ENCODE measurements at regions not wholly inside any gene's neighbourhood (a gene's known extent, or its start where the extent isn't known, plus 50 kb on each side); places are given as distances from the start of the nearest gene placed in this dataset.

DNA sequence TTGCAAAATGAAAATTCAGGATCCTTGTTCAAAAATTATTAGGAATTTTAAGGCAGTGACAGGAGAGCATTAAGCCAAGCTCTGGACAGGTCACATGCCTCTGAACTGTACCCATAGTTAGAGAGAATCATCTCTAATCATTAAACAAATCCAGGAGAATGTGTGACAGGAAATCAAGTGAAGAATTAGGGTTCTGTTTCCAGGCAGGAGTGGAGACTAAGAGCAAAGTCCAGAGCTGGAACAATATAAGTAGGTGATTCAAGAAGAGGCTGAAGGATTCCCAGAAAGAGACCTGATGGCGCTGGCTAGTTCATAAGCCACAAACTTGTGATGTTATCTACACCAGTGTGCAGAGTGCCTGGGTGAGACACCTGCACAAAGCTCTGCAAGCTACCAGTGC lies 104.6 kb upstream of the PRKG2 start:
- Histone ChIP-seq H3K4me1 (ENCODE audit: control insufficient read depth, insufficient read depth, low read length) (no peaks in the 10 kb centered on the region), H3K36me3 (ENCODE audit: control insufficient read depth in 2 of 2, insufficient read depth in 1 of 2, low read length in 2 of 2) (no peaks in the 10 kb centered on the region), H3K4me3 (ENCODE audit: low read depth, low read length) (no peak overlapping the region), H3K27ac (ENCODE audit: extremely low read depth, low read depth, low read length) (no peak overlapping the region), H3K9me3 (ENCODE audit: control insufficient read depth, insufficient read depth, low read depth, low read length) (no peaks in the 10 kb centered on the region)
- ChIA-PET CTCF (interaction anchor here (0.6 kb wide), 1 partner anchor 13 kb away, joined by 3 read pairs; no protein-coding TSS in a partner anchor), POLR2A (no interaction called here)
- TF ChIP-seq HOXC10 (CRISPR knock-in tag; IDR thresholded peaks at IDR 0.05), result no peak
- TF ChIP-seq ZNF610 (tag by site-specific recombination; IDR thresholded peaks at IDR 0.05; ENCODE audit: borderline replicate concordance), result no peak
- no peak for TF ChIP-seq ZNF324 (tag by site-specific recombination; IDR thresholded peaks at IDR 0.05)
- no peak for TF ChIP-seq ZNF624 (tag by site-specific recombination; IDR thresholded peaks at IDR 0.05)
- no peak for TF ChIP-seq ZNF239 (tag by site-specific recombination; IDR thresholded peaks at IDR 0.05)
- TF ChIP-seq, protein P1, sequence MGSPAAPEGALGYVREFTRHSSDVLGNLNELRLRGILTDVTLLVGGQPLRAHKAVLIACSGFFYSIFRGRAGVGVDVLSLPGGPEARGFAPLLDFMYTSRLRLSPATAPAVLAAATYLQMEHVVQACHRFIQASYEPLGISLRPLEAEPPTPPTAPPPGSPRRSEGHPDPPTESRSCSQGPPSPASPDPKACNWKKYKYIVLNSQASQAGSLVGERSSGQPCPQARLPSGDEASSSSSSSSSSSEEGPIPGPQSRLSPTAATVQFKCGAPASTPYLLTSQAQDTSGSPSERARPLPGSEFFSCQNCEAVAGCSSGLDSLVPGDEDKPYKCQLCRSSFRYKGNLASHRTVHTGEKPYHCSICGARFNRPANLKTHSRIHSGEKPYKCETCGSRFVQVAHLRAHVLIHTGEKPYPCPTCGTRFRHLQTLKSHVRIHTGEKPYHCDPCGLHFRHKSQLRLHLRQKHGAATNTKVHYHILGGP (tag by site-specific recombination; IDR thresholded peaks at IDR 0.05), result no peak
- no peak for TF ChIP-seq ZNF623 (tag by site-specific recombination; IDR thresholded peaks at IDR 0.05)
- no peak for TF ChIP-seq ZNF791 (tag by site-specific recombination; IDR thresholded peaks at IDR 0.05)
- TF ChIP-seq ZNF704 (tag by site-specific recombination; IDR thresholded peaks at IDR 0.05), result no peak
- no peak for TF ChIP-seq ZNF645 (tag by site-specific recombination; IDR thresholded peaks at IDR 0.05)
- TF ChIP-seq ZNF404 (tag by site-specific recombination; IDR thresholded peaks at IDR 0.05), result no peak
- TF ChIP-seq ZNF558 (tag by site-specific recombination; IDR thresholded peaks at IDR 0.05), result no peak

DNA sequence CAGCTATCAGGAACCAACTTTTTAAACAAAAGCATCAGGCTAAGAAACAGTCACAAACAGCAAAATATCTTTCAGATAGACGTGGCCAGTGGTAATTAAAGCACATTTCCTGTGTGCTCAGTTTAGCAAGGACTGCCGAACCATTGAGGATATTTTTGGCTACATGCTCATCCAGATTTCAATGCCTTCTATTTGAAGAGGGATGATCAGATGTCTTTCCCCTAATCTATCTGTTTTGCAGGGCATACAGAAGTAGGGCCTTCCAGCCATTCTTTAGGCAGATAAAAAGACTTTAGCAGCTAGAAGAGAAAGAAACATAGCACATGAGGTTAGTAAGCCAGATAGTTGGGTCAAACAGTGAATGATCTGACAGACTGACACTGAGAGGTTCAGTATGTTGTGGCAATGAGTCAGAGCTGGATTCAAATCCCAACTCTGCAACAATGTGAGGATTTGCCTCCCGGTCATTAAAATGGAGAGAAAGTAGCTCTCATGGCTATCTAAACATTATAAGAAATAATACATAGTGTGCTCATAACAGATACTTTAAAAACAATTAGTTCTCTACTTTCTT lies 100.0 kb upstream of the PRKG2 start:
- TF ChIP-seq ZNF37A (tag by site-specific recombination; IDR thresholded peaks at IDR 0.05) (no peak), ZSCAN18 (tag by site-specific recombination; IDR thresholded peaks at IDR 0.05) (no peak)
- TF ChIP-seq, protein P2, sequence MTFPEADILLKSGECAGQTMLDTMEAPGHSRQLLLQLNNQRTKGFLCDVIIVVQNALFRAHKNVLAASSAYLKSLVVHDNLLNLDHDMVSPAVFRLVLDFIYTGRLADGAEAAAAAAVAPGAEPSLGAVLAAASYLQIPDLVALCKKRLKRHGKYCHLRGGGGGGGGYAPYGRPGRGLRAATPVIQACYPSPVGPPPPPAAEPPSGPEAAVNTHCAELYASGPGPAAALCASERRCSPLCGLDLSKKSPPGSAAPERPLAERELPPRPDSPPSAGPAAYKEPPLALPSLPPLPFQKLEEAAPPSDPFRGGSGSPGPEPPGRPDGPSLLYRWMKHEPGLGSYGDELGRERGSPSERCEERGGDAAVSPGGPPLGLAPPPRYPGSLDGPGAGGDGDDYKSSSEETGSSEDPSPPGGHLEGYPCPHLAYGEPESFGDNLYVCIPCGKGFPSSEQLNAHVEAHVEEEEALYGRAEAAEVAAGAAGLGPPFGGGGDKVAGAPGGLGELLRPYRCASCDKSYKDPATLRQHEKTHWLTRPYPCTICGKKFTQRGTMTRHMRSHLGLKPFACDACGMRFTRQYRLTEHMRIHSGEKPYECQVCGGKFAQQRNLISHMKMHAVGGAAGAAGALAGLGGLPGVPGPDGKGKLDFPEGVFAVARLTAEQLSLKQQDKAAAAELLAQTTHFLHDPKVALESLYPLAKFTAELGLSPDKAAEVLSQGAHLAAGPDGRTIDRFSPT (tag by site-specific recombination; IDR thresholded peaks at IDR 0.05), result no peak
- POLR2A ChIA-PET, result no interaction called here
- no peaks in the 10 kb centered on the region for H3K36me3 ChIP-seq (ENCODE audit: control insufficient read depth in 2 of 2, insufficient read depth in 1 of 2, low read length in 2 of 2)
- no peak overlapping the region for H3K27ac ChIP-seq (ENCODE audit: extremely low read depth, low read depth, low read length)
- no peaks in the 10 kb centered on the region for H3K9me3 ChIP-seq (ENCODE audit: control insufficient read depth, insufficient read depth, low read depth, low read length)
- no peaks in the 10 kb centered on the region for H3K4me1 ChIP-seq (ENCODE audit: control insufficient read depth, insufficient read depth, low read length)
- no peak overlapping the region for H3K4me3 ChIP-seq (ENCODE audit: low read depth, low read length)
- CTCF ChIA-PET, result interaction anchor here (1.1 kb wide), 1 partner anchor 36 kb away, joined by 3 read pairs; no protein-coding TSS in a partner anchor

All from HEK293 (cell line).